ENCODE measurements at regions not wholly inside any gene's neighbourhood (a gene's known extent, or its start where the extent isn't known, plus 50 kb on each side); places are given as distances from the start of the nearest gene placed in this dataset.

- no peak for TF ChIP-seq POLR2AphosphoS5 (IDR thresholded peaks at IDR 0.05; ENCODE audit: low read depth, low read length)
- no peak for TF ChIP-seq CTCF (IDR thresholded peaks at IDR 0.05)
Measured at GRCh38 chr1:101141376-101141775, 95.4 kb upstream of the S1PR1 start.

Data from Panc1 (cell line).